ENCODE measurements at regions not wholly inside any gene's neighbourhood (a gene's known extent, or its start where the extent isn't known, plus 50 kb on each side); places are given as distances from the start of the nearest gene placed in this dataset.

- Mint-ChIP-seq H3K9me3 (peaks cover 7% of the 10 kb centered on the region), H3K4me1 (no peaks in the 10 kb centered on the region), H3K36me3 (no peaks in the 10 kb centered on the region), H3K27ac (no peak overlapping the region), H3K27me3 (no peaks in the 10 kb centered on the region), H3K4me3 (no peak overlapping the region)
- no peak for DNase-seq (ENCODE audit: low spot score in 2 of 2)
- ATAC-seq (ENCODE audit: low read depth), result no peak
These were observed 1100.4 kb downstream of the ROBO2 start for GRCh38 chr3:78140274-78140673.

GRCh38 chr3:78140866-78141265, 1101.0 kb downstream of the ROBO2 start:
- H3K27me3 Mint-ChIP-seq, result no peaks in the 10 kb centered on the region
- no peaks in the 10 kb centered on the region for H3K36me3 Mint-ChIP-seq
- H3K4me3 Mint-ChIP-seq, result no peak overlapping the region

GRCh38 chr3:78141269-78141668, 1101.4 kb downstream of the ROBO2 start:
- H3K9me3 Mint-ChIP-seq, result peaks cover 7% of the 10 kb centered on the region
- ATAC-seq (ENCODE audit: low read depth) (no peak), DNase-seq (ENCODE audit: low spot score in 2 of 2) (no peak)
- H3K36me3 Mint-ChIP-seq, result no peaks in the 10 kb centered on the region
- H3K27ac Mint-ChIP-seq, result no peak overlapping the region
- no peaks in the 10 kb centered on the region for H3K4me1 Mint-ChIP-seq
- H3K27me3 Mint-ChIP-seq, result no peaks in the 10 kb centered on the region
- H3K4me3 Mint-ChIP-seq, result no peak overlapping the region

More at GRCh38 chr3:78140866-78141265, 1101.0 kb downstream of the ROBO2 start:
- Mint-ChIP-seq H3K4me1 (no peaks in the 10 kb centered on the region), H3K9me3 (peaks cover 7% of the 10 kb centered on the region), H3K27ac (no peak overlapping the region)
- DNase-seq (ENCODE audit: low spot score in 2 of 2), result no peak
- ATAC-seq (ENCODE audit: low read depth), result no peak

- no peaks in the 10 kb centered on the region for H3K36me3 Mint-ChIP-seq
- no peak overlapping the region for H3K4me3 Mint-ChIP-seq
- H3K27me3 Mint-ChIP-seq, result no peaks in the 10 kb centered on the region
- no peak for DNase-seq (ENCODE audit: low spot score in 2 of 2)
- H3K4me1 Mint-ChIP-seq, result no peaks in the 10 kb centered on the region
- H3K9me3 Mint-ChIP-seq, result peaks cover 7% of the 10 kb centered on the region
- no peak overlapping the region for H3K27ac Mint-ChIP-seq
- ATAC-seq (ENCODE audit: low read depth), result no peak
These were observed 1103.1 kb downstream of the ROBO2 start for GRCh38 chr3:78143000-78143399.

- no peaks in the 10 kb centered on the region for H3K36me3 Mint-ChIP-seq
- no peaks in the 10 kb centered on the region for H3K4me1 Mint-ChIP-seq
- no peaks in the 10 kb centered on the region for H3K27me3 Mint-ChIP-seq
- no peak overlapping the region for H3K4me3 Mint-ChIP-seq
- no peak overlapping the region for H3K27ac Mint-ChIP-seq
- peaks cover 5% of the 10 kb centered on the region for H3K9me3 Mint-ChIP-seq
- no peak for DNase-seq (ENCODE audit: low spot score in 2 of 2)
- no peak for ATAC-seq (ENCODE audit: low read depth)
These were observed 1109.3 kb downstream of the ROBO2 start for GRCh38 chr3:78148986-78149717.

GRCh38 chr3:78153973-78154372, 1114.1 kb downstream of the ROBO2 start:
- ATAC-seq (ENCODE audit: low read depth) (no peak), DNase-seq (ENCODE audit: low spot score in 2 of 2) (no peak)
- no peak overlapping the region for H3K4me3 Mint-ChIP-seq
- no peaks in the 10 kb centered on the region for H3K27me3 Mint-ChIP-seq
- no peak overlapping the region for H3K27ac Mint-ChIP-seq
- H3K36me3 Mint-ChIP-seq, result no peaks in the 10 kb centered on the region
- peaks cover 12% of the 10 kb centered on the region for H3K9me3 Mint-ChIP-seq
- no peaks in the 10 kb centered on the region for H3K4me1 Mint-ChIP-seq

- no peak for DNase-seq (ENCODE audit: low spot score in 2 of 2)
- Mint-ChIP-seq H3K4me3 (no peak overlapping the region), H3K9me3 (peaks cover 12% of the 10 kb centered on the region), H3K36me3 (no peaks in the 10 kb centered on the region), H3K4me1 (no peaks in the 10 kb centered on the region), H3K27ac (no peak overlapping the region), H3K27me3 (no peaks in the 10 kb centered on the region)
- no peak for ATAC-seq (ENCODE audit: low read depth)
These were observed 1114.8 kb downstream of the ROBO2 start for GRCh38 chr3:78154521-78155186.

GRCh38 chr3:78161736-78162135, 1121.8 kb downstream of the ROBO2 start:
- DNase-seq (ENCODE audit: low spot score in 2 of 2) (no peak), ATAC-seq (ENCODE audit: low read depth) (no peak)
- H3K36me3 Mint-ChIP-seq, result no peaks in the 10 kb centered on the region
- peaks cover 2% of the 10 kb centered on the region for H3K9me3 Mint-ChIP-seq
- no peaks in the 10 kb centered on the region for H3K4me1 Mint-ChIP-seq
- H3K4me3 Mint-ChIP-seq, result no peak overlapping the region
- H3K27me3 Mint-ChIP-seq, result no peaks in the 10 kb centered on the region
- no peak overlapping the region for H3K27ac Mint-ChIP-seq

GRCh38 chr3:78163379-78163778, 1123.5 kb downstream of the ROBO2 start:
- Mint-ChIP-seq H3K9me3 (no peaks in the 10 kb centered on the region), H3K27me3 (no peaks in the 10 kb centered on the region), H3K27ac (no peak overlapping the region), H3K36me3 (no peaks in the 10 kb centered on the region), H3K4me3 (no peak overlapping the region), H3K4me1 (no peaks in the 10 kb centered on the region)
- DNase-seq (ENCODE audit: low spot score in 2 of 2) (no peak), ATAC-seq (ENCODE audit: low read depth) (no peak)

GRCh38 chr3:78165876-78166275, 1126.0 kb downstream of the ROBO2 start:
- Mint-ChIP-seq H3K27me3 (no peaks in the 10 kb centered on the region), H3K36me3 (no peaks in the 10 kb centered on the region), H3K4me3 (no peak overlapping the region), H3K27ac (no peak overlapping the region), H3K9me3 (no peaks in the 10 kb centered on the region), H3K4me1 (no peaks in the 10 kb centered on the region)
- no peak for ATAC-seq (ENCODE audit: low read depth)
- no peak for DNase-seq (ENCODE audit: low spot score in 2 of 2)

- peaks cover 3% of the 10 kb centered on the region for H3K9me3 Mint-ChIP-seq
- no peaks in the 10 kb centered on the region for H3K36me3 Mint-ChIP-seq
- H3K27me3 Mint-ChIP-seq, result no peaks in the 10 kb centered on the region
- ATAC-seq (ENCODE audit: low read depth) (no peak), DNase-seq (ENCODE audit: low spot score in 2 of 2) (no peak)
- H3K27ac Mint-ChIP-seq, result no peak overlapping the region
- H3K4me1 Mint-ChIP-seq, result no peaks in the 10 kb centered on the region
- H3K4me3 Mint-ChIP-seq, result no peak overlapping the region
These were observed 1134.9 kb downstream of the ROBO2 start for GRCh38 chr3:78174821-78175220.

- peaks cover 5% of the 10 kb centered on the region for H3K9me3 Mint-ChIP-seq
- H3K4me1 Mint-ChIP-seq, result no peaks in the 10 kb centered on the region
- no peaks in the 10 kb centered on the region for H3K27me3 Mint-ChIP-seq
- H3K36me3 Mint-ChIP-seq, result no peaks in the 10 kb centered on the region
- DNase-seq (ENCODE audit: low spot score in 2 of 2), result no peak
- H3K27ac Mint-ChIP-seq, result no peak overlapping the region
- H3K4me3 Mint-ChIP-seq, result no peak overlapping the region
- ATAC-seq (ENCODE audit: low read depth), result no peak
These were observed 1137.0 kb downstream of the ROBO2 start for GRCh38 chr3:78176869-78177268.

- no peak for DNase-seq (ENCODE audit: low spot score in 2 of 2)
- no peak for ATAC-seq (ENCODE audit: low read depth)
- no peak overlapping the region for H3K4me3 Mint-ChIP-seq
- H3K36me3 Mint-ChIP-seq, result no peaks in the 10 kb centered on the region
- H3K9me3 Mint-ChIP-seq, result peaks cover 6% of the 10 kb centered on the region
- no peak overlapping the region for H3K27ac Mint-ChIP-seq
- no peaks in the 10 kb centered on the region for H3K4me1 Mint-ChIP-seq
- H3K27me3 Mint-ChIP-seq, result no peaks in the 10 kb centered on the region
These were observed 1137.9 kb downstream of the ROBO2 start for GRCh38 chr3:78177780-78178179.

GRCh38 chr3:78178209-78178608, 1138.3 kb downstream of the ROBO2 start:
- Mint-ChIP-seq H3K4me3 (no peak overlapping the region), H3K9me3 (peaks cover 6% of the 10 kb centered on the region), H3K4me1 (no peaks in the 10 kb centered on the region), H3K27ac (no peak overlapping the region), H3K36me3 (no peaks in the 10 kb centered on the region), H3K27me3 (no peaks in the 10 kb centered on the region)
- no peak for DNase-seq (ENCODE audit: low spot score in 2 of 2)
- ATAC-seq (ENCODE audit: low read depth), result no peak

Measured in memory B cell (primary cell).